Stimulated activated CD4-positive, alpha-beta T cell treated with anti-CD3 and anti-CD28 coated beads, Interleukin-12 subunit alpha, Interleukin-12 subunit beta, amount 100 ng/mL, for 4 hours (primary cell): ENCODE measurements at regions not wholly inside any gene's neighbourhood (a gene's known extent, or its start where the extent isn't known, plus 50 kb on each side); places are given as distances from the start of the nearest gene placed in this dataset.

Source experiments
- DNase-seq: peaks from one replicate; pipeline ENCODE4 v3.0.0-alpha.2; 2020

DNA sequence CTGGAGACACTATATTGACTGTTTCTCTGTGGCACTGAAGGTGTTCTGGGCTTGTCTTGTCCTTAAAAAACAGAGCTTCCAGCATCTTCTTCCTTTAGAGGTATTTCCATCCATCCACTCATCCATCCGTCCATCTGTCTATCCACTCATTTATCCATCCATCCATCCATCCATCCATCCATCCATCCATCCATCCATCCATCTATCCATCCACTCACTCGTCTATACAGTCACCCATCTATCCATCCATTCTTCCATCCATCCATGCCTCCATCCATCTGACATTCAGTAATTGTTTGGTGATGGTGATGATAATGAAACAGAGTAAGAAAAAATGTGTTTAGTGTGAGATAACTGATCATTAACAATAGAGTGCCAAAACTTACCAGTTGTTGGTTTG, 334.8 kb downstream of the NSG2 start:
- no peak for DNase-seq

DNA sequence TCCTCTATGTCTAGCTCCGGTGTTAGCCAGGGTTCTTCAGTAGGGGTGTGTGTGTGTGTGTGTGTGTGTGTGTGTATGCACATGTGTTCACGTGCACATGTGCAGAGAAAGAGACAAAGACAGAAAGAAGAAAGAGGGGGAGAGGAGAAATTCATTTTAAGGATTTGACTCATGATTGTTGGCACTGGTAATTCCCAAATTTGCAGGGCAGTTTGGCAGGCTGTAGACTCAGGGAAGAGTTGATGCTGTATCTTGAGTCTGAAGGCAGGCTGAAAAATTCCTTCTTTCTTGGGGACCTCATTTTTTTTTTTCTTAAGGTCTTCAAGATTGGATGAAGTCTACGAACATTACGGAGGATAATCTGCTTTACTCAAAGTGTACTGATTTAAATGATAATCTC, 335.7 kb downstream of the NSG2 start:
- DNase-seq = no peak

DNA sequence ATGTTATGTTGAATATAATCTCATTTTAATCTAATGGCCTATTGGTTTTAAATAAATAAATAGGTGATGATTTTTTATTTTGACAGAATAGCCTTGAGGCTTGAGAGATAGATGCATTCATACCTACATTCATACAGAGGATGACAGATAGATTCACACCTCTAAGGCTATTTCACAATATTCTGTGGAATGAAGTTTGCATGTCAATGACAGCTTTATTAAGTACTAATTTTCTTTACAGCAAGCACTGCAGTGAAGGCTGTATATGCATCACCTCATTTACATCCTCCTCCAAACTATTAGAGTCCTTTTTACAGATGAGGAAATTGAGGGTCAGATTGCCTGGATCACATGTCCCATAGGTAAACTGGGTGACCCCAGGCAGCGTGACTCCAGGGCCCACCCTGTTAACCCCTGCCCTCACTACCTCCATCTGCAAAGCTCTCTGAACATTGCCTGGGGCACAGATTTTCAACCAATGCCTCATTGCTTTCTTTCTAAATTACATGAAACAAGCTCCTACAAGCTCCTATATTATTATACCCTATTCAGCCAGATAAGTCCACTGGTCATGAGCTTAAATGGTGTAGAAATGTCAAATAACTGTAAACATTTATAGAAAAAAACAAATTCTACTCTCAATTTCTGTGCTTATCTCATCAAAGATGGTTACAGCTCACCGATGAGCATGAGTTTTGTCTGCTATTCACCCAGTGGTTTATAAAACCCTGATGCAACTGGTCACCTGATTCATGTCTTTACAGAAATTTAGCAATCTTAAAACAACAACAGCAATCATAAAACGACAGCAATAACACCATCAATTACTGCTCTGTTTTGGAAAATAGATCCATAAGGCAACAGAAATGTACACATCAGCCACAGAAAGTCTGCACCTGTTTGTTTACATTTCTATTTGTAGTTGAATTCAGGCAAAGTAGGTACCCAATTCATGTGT, 338.0 kb downstream of the NSG2 start:
- no peak for DNase-seq

DNA sequence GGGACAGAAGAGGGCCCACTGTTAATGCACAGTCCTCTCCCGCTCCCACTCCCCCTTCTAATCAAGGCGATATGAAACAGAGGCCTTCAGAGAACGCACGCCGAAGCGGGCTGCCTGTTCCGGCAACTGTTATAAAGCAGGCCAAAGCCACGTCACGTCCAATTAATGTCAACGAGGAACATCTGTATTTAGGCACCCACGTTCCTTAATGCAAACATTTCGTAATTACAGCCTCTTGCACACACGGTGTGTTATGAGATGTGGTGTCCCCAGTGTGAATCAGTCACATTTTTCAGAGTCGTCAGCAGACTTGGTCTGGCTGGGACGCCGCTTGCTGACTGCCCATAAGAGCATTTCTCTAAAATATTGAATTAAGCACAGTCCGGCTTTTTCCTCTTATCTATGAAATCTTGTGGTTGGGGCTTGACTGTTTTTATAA, 339.0 kb downstream of the NSG2 start:
- no peak for DNase-seq

DNA sequence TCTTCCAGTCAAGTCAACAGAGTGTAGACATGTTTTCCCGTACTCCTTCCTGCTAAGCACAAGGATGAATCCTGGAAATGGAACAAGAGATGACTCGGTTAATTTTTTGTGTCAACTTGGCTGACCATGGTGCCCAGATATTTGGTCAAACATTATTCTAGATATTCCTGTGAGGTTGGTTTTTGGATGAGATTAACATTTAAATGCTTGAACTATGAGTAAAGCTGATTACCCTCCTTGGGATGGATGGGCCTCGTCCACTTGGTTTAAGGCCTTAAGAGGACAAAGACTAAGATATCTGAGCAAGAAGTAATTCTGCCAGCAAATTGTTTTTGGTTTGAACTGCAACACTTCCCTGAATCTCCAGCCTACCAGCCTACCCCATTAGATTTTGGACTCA, 338.1 kb upstream of the MSX2 start:
- no peak for DNase-seq

DNA sequence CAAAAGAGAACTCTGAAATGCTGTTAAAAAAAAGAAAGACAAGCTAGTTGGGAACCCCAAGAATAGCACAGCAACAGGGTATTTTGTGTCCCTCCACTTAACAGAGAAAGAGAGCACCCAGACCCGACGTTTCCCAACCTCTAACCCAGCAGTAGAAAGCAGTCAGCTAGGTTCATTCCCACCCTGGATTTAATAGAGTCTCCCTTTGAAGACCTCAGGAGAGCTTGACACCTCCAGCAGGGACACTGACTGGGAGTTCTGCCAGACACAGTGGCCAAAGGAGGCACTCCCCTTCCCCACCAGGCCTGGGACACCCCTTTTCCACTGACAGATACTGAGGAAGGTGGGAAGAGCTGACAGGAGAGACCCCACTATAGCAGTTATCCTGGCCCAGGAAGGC, 337.5 kb upstream of the MSX2 start:
- DNase-seq = no peak

DNA sequence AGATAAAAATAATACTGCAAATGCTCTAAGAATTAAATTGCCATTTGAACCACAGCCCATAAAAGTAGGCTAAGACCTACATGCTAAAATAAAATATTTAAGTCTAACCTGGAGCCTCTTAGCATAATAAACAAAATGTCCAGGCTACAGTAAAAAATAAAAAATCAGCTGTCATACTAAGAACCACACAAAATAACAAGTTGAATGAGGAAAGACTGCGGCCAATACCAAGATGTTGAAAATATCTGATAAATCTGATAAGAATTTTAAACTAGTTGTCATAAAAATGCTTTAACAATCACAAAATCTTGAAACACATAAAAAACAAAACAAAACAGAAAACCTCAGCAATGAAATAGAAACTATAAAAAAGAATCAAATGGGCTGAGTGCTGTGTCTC, 336.9 kb upstream of the MSX2 start:
- no peak for DNase-seq

DNA sequence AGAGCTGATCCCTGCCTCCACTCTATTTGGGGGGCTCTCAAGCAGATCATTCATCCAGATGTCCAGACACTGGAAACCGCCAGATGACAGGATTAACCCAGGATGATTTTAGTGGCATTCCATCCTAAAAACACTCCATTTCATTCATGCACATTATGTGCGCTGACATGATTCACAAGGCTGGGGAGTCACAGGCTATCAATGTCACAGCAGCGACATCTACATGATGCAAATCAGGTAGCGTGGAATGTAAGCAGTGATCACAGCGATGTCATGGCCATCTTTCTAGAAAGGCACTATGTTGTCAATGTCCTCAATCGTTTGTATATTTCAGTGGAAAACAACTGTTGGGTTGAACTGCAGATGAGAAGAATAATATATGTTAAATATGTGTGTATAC, 331.5 kb upstream of the MSX2 start:
- no peak for DNase-seq

DNA sequence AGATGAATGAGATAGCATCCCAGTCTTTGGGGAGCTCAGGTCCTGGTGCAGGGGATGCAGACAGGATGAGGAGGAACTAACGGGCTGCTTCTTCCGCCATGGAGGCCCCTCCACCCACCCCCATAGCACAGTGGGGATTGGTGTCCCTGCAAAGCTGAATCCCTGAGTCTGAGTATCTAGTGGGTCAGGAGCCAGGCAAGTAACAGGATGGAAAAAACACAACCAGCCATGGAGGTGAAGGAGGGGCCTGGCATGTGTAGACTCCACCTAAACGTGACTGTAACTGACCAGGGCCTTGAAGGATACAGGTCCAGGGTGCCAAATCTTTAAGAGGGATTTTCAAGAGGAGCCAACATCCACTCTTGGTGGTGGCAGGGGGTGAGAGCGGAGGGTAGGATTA, 327.8 kb upstream of the MSX2 start:
- no peak for DNase-seq

DNA sequence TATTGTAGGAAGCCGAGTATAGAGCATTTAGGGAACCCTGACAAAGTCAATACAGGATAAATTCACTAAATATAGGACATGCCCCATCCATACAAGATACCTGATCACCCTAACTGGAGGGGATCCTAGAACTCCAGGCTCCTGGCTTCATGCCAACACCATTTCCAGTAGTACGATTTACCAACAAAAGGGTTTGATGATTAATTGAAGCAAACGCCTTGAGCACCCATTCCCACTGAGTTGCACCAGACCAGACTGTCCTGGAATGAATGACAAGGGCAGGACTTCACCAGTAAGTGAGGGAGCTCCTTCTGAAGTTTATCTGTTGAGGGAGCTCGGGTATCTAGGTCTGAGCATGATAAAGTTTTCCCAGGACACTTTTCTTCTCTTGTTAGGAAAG, 327.2 kb upstream of the MSX2 start:
- DNase-seq = no peak

DNA sequence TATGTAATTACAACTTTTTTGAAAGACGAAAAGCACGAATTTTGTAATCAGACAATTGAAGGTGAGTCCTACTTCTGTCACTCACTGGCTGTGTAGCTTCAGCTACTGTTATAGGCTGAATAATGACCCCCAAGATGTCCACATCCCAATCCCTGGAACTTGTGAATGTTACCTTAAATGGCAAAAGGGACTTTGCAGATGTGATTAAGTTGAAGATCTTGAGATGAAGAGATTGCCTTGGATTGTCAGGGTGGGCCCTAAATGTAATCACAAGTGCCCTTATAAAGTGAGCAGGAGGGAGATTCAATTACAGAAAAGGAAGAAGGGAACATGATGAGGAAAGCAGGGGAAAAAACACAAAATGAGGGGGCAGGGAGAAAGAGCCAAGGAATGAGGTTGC, 326.2 kb upstream of the MSX2 start:
- DNase-seq = no peak

DNA sequence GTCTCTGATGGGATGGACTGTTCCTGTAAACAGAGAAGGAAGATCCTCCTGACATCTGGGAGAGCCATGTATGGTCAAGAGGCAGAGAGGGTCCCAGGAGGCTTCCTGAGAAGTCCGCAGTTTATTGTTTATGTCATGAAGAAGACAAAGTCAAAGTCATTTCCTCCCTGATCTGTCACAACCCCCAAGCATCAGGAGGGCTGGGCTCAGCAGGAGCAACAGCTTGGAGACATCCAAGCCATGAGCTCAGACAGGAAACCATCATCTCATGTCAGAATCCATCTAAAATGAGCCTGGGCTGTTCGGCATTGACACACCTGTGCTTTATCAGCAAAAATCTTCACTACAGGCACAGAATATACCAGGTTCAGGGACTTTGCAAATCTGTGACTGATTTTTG, 325.0 kb upstream of the MSX2 start:
- no peak for DNase-seq

DNA sequence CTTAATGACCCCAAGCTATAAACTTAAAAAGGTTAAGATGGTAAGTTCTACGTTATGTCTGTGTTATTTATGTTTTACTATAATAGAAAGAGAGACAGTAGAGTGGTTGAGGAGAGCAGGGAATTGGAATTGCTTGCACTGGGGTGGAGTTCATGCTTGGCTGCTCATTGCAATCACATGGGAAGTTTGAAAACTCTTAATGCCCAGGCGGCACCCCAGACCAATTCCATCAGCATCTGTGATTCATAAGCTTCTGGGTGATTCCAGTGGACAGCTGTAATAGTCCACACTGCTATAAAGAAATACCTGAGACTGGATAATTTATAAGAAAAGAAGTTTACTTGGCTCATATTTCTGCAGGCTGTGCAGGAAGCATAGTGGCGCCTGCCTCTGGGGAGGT, 323.9 kb upstream of the MSX2 start:
- no peak for DNase-seq

DNA sequence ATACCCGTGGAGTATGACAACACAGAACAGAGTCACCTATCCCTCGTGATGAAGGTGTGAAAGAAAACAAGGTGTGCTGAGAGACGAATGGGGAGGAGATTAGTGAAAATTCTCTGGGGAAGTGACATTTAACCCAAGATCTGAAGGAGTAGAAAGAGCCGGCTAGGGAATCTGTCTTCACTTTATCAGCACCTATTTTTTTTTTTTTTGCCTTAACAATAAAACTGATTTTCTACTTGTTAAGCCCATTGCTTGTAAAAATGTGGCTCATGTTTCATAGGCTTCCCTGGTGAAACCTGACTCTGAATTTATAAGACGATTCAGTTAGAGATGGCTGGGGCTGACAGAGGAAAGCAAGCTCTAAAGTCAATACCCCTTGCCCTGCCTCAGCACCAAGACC, 322.6 kb upstream of the MSX2 start:
- no peak for DNase-seq

DNA sequence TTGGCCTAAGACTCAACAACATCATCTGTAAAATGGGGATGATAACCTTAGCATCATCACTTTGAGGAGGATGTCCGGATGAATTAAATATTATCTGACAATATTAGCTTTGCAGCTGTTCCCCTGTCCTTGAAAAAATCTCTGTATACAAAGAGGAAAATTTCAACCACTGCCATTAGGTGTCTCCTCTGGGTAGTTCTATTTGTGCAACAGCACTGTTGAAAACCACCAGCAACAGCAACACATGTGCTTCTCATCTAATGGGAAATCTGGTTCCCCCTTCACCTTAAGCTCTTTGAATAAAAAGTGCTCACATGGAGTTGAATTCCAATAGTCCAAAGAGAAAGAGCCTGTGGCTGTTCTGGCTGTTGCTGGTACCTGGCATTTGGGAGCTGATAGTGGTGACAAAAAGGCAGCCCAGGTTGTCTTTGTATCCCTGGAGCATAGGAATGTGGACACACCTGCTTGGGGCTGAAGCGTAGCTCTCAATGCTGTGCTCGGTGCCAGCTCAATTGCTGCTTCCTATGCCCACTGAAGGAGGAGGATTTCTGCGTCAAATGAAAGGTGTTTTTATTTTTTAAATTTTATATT, 322.1 kb upstream of the MSX2 start:
- DNase-seq = no peak

DNA sequence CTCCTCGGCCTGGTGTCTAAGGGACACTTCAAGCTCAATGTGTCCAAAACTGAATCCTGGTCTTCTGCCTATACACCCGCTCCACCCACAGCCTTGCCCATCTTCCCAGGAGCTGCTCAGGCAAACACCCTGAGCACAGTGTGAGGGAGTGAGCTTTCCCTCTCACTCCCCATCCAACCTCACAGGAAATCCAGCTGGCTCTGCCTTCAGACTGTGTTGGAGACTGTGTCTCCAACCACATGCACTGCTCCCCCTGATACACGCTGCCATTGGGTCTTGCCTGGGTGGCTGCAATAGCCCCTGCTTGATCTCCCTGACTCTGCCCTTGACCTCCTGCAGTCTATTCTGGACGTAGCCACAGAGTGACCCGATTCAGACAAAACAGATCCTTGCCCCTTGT, 319.5 kb upstream of the MSX2 start:
- no peak for DNase-seq

DNA sequence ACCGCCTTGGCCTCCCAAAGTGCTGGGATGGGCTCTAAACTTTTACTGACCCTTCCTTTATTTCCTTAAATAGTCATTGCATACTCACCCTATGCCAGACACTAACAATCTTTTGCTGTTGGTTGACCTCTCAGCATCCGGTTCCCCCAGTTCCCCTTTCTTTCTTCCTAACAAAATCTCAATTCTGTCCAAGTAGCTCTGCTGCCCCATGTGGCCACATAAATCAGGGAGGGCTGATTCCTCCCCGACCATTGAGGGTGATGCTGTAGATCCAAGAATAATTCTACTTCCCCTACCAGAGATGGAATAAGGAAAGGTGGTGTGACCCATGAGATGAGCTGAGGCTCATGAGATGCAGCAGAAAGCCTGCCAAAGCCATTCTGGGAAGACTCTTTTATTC, 315.3 kb upstream of the MSX2 start:
- no peak for DNase-seq

DNA sequence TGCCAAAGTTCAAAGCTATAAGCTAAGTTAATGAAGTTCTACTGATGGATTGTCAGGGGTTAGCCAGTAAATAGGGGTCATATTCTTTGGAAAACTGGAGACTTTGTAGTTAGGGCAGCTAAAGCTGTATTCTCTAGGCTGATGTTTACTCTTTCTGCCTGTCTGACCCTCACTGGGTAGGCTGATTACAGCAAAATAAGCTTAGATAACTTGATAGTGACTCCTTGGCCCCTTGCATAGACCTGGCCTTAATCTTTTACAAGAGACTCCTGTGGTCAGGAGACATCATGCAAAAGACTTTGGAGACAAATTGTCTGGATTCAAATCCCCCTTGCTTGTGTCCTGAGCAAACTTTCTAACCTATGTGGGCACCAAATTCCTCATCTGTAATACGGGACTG, 314.4 kb upstream of the MSX2 start:
- DNase-seq = no peak

DNA sequence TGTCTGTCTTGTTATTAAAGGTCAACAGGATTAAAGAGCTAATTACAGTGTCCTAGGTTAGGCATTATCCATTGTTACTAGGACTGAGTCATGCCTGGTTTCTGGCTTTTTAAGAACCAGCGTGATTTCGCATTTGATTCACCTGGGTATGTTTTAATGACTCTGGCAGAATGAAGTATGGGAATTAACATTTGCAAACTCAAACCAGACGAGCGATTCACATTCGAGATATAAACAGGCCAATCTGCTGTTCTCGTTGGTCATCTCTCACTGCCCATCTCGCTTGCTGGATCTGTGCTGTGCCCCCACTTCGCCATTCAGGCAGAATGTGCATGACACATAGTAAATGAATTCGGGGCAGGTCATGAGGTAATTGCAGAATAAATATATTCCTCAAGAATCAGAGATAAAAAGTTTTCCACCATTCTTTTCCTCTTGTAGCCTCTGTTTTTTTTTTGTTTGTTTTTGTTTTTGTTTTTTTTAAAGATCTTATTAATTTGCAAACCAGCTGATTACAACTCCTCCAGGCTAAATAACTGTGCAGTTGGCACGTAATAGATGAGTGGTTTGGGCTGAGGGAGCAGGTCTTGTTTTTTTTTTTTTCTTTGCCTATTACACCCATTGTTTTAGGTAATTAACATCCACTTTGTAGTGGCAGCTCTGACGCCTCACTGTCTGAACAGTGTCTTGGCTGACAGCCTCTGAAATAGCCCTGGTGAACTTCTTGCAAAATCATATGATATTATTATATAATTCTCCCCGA, 313.5 kb upstream of the MSX2 start:
- no peak for DNase-seq

DNA sequence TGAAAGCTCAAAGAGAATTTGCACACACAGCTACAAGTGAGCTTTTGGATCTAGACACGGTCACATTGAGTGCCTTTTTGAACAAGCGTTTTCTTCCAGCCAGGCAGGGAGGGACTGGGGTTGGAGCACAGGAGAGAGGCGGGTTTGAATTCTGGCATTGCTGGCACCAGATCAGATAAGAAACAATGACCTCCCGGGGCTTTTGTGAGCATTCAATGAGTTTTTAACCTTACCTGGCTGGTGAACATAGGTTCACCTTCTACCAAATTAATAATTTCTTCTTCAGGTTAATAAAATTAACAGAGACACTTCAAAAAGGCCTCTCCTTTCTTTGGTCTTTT, 312.9 kb upstream of the MSX2 start:
- no peak for DNase-seq

DNA sequence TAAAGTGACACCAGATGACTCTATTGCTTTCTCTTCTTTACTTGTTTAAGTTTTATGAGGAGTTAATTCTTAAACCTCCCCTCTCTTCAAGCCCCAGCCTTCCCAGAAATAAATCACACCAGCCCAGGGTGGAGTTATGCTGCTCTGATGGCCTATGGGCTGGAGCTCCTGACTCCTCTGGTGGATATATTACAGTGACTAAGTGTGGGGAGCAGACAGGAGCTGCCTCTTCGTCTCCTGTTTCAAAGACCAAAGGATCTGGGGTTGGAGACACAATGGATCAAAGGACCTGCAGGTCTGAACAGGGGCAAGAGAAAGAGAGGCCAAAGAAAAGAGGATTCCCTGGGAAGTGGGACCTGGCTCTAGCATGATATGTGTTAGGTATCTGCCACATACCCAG, 312.0 kb upstream of the MSX2 start:
- DNase-seq = no peak

DNA sequence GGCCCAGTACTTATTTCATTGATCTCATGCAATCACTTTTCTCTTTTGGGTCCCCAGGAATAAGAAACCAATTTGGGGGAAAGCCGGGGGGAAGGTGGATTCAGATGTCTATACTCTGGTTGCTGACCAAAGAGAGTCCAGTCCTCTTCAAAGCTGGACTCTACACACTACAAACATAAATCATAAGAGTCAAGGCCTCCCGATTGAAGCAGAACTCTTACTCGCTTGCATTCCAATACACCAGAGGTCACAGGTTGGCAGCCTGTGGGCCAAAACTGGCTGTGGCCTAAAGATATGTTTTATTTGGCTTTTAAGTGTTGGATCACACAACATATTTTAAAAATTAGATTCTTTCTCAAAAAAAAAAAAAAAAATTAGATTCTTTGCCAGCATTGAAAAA, 311.4 kb upstream of the MSX2 start:
- DNase-seq = no peak

DNA sequence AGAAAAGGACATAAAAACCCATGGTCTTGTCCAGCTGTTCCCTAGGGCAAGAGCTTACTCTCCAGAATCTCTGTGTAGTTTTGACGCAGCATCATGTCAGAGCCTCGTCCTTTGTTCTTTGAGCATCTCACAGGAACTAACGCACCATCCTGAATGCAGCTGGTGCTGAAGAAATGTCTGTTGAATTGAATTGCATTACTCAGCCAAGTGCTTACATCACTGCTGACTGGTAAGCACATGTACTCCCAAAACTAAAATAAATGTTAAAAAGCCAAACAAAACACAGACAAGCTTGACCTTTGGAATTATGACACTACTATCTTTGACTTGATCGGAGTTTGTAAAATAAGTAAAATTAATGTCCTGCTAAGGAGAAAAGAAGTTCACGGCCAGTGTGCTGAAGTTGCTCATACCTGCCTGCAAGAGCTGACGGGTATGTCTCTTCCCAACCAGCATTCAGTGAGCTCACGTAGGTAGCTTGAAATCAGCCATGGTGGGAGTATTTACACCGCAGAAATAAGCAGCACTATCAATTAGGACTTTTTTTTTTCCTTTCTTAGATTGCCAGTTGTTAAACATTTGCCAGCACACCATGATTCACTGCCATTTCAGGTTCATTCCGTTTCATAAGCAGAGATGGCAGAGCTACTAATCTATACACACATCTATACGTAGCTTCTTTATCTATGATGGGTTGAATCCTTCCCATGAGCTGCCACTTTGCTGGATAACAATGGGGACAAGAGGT, 310.6 kb upstream of the MSX2 start:
- DNase-seq = no peak
